ENCODE measurements at regions not wholly inside any gene's neighbourhood (a gene's known extent, or its start where the extent isn't known, plus 50 kb on each side); places are given as distances from the start of the nearest gene placed in this dataset.

DNA sequence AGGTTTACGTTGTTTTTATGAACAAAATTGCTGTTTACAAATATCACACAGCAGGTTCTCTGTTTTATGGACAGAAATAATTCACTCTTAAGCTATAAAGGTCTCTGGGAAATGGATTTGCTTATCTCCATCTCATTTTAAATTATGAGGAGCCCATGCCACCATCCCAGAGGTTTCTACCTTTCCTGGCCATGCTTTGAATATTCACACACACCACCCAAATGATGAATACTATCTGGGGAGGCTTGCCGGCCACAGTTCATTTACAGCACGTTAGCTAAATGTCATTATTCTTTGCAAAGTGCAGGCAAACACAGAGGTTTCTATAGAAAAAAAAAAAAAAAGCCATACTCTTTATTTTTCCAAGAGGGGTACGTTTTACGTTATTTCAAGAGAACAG is 1446.7 kb downstream of the FAM181B start:
- TF ChIP-seq, protein P1, sequence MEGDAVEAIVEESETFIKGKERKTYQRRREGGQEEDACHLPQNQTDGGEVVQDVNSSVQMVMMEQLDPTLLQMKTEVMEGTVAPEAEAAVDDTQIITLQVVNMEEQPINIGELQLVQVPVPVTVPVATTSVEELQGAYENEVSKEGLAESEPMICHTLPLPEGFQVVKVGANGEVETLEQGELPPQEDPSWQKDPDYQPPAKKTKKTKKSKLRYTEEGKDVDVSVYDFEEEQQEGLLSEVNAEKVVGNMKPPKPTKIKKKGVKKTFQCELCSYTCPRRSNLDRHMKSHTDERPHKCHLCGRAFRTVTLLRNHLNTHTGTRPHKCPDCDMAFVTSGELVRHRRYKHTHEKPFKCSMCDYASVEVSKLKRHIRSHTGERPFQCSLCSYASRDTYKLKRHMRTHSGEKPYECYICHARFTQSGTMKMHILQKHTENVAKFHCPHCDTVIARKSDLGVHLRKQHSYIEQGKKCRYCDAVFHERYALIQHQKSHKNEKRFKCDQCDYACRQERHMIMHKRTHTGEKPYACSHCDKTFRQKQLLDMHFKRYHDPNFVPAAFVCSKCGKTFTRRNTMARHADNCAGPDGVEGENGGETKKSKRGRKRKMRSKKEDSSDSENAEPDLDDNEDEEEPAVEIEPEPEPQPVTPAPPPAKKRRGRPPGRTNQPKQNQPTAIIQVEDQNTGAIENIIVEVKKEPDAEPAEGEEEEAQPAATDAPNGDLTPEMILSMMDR (conservative IDR thresholded peaks at IDR 0.05 in 1 of 2, IDR thresholded peaks at IDR 0.05 in 1 of 2; ENCODE audit: extremely low read depth in 1 of 2, insufficient read depth in 1 of 2, low read depth in 1 of 2, low read length in 2 of 2) = no peak
- no peak for TF ChIP-seq EZH2 (IDR thresholded peaks at IDR 0.05; ENCODE audit: borderline replicate concordance, low read length)

All from mammary epithelial cell (primary cell).